ENCODE measurements at regions not wholly inside any gene's neighbourhood (a gene's known extent, or its start where the extent isn't known, plus 50 kb on each side); places are given as distances from the start of the nearest gene placed in this dataset.

GRCh38 chr18:66129248-66129647 lies 378.4 kb downstream of the CDH7 start:
- FAIRE-seq (no peak), ATAC-seq (no peak), DNase-seq (ENCODE audit: low read depth in 1 of 2, low spot score in 1 of 2) (no peak)
- POLR2A ChIA-PET: no interaction called here
- H3K9me3 ChIP-seq: no peaks in the 10 kb centered on the region
- no peak overlapping the region for H3K27ac ChIP-seq
- WGBS (ENCODE audit: missing lambda C conversion rate): 18% methylated on average over 4 of the region's 4 CpGs
- no peak overlapping the region for H3K4me2 ChIP-seq
- CTCF ChIA-PET: interaction anchor here (0.6 kb wide), 1 partner anchor 98 kb away, joined by 3 read pairs; no protein-coding TSS in a partner anchor
- H3K4me3 ChIP-seq: no peak overlapping the region
- no peak for TF ChIP-seq ZSCAN20 (CRISPR knock-in tag; IDR thresholded peaks at IDR 0.05)
- TF ChIP-seq HEYL (CRISPR knock-in tag; IDR thresholded peaks at IDR 0.05): no peak
- no peak for TF ChIP-seq ESRRA (IDR thresholded peaks at IDR 0.05; ENCODE audit: borderline replicate concordance, low read length)
- no peak for TF ChIP-seq HOXB13 (CRISPR knock-in tag; IDR thresholded peaks at IDR 0.05; ENCODE audit: low read depth)
- no peak for TF ChIP-seq FOSL2 (IDR thresholded peaks at IDR 0.05)
- no peak for TF ChIP-seq FOSL2 (CRISPR knock-in tag; IDR thresholded peaks at IDR 0.05)
- TF ChIP-seq FOXS1 (CRISPR knock-in tag; IDR thresholded peaks at IDR 0.05): no peak
- TF ChIP-seq, protein P1, sequence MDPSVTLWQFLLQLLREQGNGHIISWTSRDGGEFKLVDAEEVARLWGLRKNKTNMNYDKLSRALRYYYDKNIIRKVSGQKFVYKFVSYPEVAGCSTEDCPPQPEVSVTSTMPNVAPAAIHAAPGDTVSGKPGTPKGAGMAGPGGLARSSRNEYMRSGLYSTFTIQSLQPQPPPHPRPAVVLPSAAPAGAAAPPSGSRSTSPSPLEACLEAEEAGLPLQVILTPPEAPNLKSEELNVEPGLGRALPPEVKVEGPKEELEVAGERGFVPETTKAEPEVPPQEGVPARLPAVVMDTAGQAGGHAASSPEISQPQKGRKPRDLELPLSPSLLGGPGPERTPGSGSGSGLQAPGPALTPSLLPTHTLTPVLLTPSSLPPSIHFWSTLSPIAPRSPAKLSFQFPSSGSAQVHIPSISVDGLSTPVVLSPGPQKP (IDR thresholded peaks at IDR 0.05; ENCODE audit: low read depth, low read length): no peak
- no peak for TF ChIP-seq MYC (IDR thresholded peaks at IDR 0.05; ENCODE audit: borderline replicate concordance, low read length)
- no peak for TF ChIP-seq TFCP2L1 (CRISPR knock-in tag; IDR thresholded peaks at IDR 0.05)
- TF ChIP-seq KDM5A (IDR thresholded peaks at IDR 0.05): no peak
- no peak for TF ChIP-seq CEBPB (IDR thresholded peaks at IDR 0.05)
- TF ChIP-seq REST (IDR thresholded peaks at IDR 0.05): no peak
- no peak for TF ChIP-seq SREBF2 (IDR thresholded peaks at IDR 0.05)
- no peak for TF ChIP-seq MAZ (IDR thresholded peaks at IDR 0.05; ENCODE audit: borderline replicate concordance, low read depth, low read length)
- TF ChIP-seq KDM1A (IDR thresholded peaks at IDR 0.05; ENCODE audit: low read depth): no peak
- no peak for TF ChIP-seq USF2 (IDR thresholded peaks at IDR 0.05)
- TF ChIP-seq HES2 (IDR thresholded peaks at IDR 0.05): no peak
- no peaks in the 10 kb centered on the region for H3K4me1 ChIP-seq

DNA sequence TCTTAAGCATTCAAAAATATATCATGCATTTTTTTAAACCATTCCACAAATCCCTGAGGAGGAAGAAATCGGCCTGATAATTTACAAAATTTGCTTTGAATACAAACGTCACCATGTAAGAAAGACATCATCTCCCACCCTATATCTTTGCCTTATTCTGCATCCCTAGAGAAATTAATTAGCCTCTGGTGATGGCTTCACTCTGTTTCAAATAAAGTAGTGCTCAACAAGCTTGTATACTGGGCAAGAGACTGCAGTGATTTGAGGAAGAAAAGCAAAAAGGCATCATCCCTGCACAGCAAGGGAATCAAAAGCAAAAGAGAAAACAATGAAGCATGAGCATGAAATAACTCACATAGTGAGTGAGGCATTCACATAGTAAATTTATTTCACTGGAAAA lies 375.5 kb downstream of the CDH7 start:
- no peak for DNase-seq (ENCODE audit: low read depth in 1 of 2, low spot score in 1 of 2)
- Histone ChIP-seq H3K4me2 (no peak overlapping the region), H3K4me3 (no peak overlapping the region), H3K27ac (no peak overlapping the region), H3K9me3 (no peaks in the 10 kb centered on the region), H3K4me1 (no peaks in the 10 kb centered on the region)
- TF ChIP-seq, protein P2, sequence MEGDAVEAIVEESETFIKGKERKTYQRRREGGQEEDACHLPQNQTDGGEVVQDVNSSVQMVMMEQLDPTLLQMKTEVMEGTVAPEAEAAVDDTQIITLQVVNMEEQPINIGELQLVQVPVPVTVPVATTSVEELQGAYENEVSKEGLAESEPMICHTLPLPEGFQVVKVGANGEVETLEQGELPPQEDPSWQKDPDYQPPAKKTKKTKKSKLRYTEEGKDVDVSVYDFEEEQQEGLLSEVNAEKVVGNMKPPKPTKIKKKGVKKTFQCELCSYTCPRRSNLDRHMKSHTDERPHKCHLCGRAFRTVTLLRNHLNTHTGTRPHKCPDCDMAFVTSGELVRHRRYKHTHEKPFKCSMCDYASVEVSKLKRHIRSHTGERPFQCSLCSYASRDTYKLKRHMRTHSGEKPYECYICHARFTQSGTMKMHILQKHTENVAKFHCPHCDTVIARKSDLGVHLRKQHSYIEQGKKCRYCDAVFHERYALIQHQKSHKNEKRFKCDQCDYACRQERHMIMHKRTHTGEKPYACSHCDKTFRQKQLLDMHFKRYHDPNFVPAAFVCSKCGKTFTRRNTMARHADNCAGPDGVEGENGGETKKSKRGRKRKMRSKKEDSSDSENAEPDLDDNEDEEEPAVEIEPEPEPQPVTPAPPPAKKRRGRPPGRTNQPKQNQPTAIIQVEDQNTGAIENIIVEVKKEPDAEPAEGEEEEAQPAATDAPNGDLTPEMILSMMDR (IDR thresholded peaks at IDR 0.05): no peak
- no peak for ATAC-seq
- POLR2A ChIA-PET: no interaction called here
- CTCF ChIA-PET: no interaction called here
- 8% methylated on average over 2 of the region's 2 CpGs for WGBS (ENCODE audit: missing lambda C conversion rate)
- no peak for FAIRE-seq

Data from A549 (cell line).